ENCODE measurements at regions not wholly inside any gene's neighbourhood (a gene's known extent, or its start where the extent isn't known, plus 50 kb on each side); places are given as distances from the start of the nearest gene placed in this dataset.

DNA sequence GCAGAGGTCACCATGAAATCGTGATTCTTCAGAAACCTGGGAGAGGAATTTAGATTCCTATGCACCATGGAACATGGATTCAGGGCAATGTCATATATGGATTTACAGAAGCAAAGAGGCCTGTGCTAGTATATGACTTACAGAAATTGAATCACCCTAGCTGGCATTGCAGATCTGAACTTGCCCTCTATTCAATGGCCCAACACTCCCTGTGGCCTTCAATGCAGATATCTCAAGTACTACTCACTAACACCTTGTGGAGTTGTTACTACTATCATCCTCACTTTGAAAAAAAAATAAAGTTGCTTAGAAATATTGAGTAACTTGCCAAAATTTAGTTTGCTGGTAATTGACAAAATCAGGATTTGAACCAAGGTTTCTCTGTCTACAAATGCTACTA, 305.4 kb upstream of the SLITRK1 start:
- TF ChIP-seq, protein P1, sequence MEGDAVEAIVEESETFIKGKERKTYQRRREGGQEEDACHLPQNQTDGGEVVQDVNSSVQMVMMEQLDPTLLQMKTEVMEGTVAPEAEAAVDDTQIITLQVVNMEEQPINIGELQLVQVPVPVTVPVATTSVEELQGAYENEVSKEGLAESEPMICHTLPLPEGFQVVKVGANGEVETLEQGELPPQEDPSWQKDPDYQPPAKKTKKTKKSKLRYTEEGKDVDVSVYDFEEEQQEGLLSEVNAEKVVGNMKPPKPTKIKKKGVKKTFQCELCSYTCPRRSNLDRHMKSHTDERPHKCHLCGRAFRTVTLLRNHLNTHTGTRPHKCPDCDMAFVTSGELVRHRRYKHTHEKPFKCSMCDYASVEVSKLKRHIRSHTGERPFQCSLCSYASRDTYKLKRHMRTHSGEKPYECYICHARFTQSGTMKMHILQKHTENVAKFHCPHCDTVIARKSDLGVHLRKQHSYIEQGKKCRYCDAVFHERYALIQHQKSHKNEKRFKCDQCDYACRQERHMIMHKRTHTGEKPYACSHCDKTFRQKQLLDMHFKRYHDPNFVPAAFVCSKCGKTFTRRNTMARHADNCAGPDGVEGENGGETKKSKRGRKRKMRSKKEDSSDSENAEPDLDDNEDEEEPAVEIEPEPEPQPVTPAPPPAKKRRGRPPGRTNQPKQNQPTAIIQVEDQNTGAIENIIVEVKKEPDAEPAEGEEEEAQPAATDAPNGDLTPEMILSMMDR (IDR thresholded peaks at IDR 0.05; ENCODE audit: insufficient read depth, low read length), result no peak
- no peak for DNase-seq (ENCODE audit: low read depth)

GRCh38 chr13:84139561-84140158, 257.4 kb upstream of the SLITRK1 start:
- no peak overlapping the region for H3K4me3 ChIP-seq (ENCODE audit: low read depth, low read length)
- TF ChIP-seq, protein P1 (IDR thresholded peaks at IDR 0.05; ENCODE audit: insufficient read depth, low read length), result no peak

More for the DNA sequence above, 305.4 kb upstream of the SLITRK1 start:
- H3K4me3 ChIP-seq (ENCODE audit: low read depth, low read length), result no peak overlapping the region

GRCh38 chr13:84137292-84137691, 255.0 kb upstream of the SLITRK1 start:
- H3K4me3 ChIP-seq (ENCODE audit: low read depth, low read length), result no peak overlapping the region
- peak; percentile 10 for DNase-seq (ENCODE audit: low read depth)
- TF ChIP-seq, protein P1 (IDR thresholded peaks at IDR 0.05; ENCODE audit: insufficient read depth, low read length), result no peak

More at GRCh38 chr13:84139561-84140158, 257.4 kb upstream of the SLITRK1 start:
- no peak for DNase-seq (ENCODE audit: low read depth)

DNA sequence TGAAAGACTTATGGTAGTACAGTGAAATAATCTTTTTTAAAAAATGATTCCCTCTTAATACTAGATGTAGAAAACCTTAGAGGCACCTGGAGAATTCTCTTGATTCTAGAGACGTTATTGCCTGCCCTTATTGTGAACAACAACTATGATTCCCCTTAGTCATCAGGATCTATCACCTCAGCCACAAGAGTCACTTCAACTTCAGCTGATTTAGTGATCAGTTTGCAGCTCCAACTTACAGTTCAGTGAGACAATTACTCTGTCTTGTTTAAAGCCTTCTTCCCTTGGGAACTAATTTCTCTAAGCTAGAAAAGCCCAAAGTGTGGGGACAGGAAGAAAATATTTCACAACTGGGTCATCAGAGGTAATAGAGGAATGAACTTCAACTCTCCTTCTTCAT, 254.3 kb upstream of the SLITRK1 start:
- TF ChIP-seq, protein P1 (IDR thresholded peaks at IDR 0.05; ENCODE audit: insufficient read depth, low read length), result no peak
- H3K4me3 ChIP-seq (ENCODE audit: low read depth, low read length), result no peak overlapping the region
- no peak for DNase-seq (ENCODE audit: low read depth)

DNA sequence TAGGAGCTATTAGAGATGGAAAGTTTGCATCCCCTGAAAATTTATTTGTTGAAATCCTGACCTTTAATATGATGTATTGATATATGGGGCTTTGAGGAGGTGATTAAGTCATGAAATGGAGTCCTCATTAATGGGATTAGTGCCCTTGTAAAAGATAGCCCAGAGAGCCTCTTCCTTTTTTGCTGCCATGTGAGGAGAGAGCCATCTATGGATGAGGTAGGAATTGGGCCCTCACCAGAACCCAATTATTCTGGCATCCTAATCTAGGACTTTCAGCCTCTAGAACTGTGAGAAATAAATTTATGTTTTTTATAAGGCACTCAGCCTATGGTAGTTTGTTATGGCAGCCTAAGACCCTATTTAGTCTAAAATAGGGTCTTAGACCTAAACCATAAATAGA, 250.2 kb upstream of the SLITRK1 start:
- H3K4me3 ChIP-seq (ENCODE audit: low read depth, low read length), result no peak overlapping the region
- no peak for DNase-seq (ENCODE audit: low read depth)
- TF ChIP-seq, protein P1 (IDR thresholded peaks at IDR 0.05; ENCODE audit: insufficient read depth, low read length), result no peak

DNA sequence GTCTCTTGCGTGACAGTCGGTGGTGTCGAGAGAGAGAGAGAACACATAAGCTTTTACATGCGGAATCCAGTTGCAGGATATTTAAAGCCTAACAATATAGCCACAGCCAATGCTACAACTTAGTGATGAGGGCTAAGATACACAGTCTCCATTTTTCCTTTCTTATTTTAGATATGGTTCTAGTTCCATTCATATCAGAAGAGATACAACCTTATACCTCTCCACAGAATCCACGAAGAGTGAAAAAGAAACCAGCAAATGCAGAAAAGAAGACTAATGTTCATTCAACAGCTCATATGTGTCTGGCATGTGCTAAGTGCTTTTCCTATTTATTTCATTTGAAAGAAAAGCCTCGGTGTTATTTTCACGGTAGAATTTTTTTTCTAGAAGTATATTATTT, 249.0 kb upstream of the SLITRK1 start:
- TF ChIP-seq, protein P1 (IDR thresholded peaks at IDR 0.05; ENCODE audit: insufficient read depth, low read length), result no peak
- H3K4me3 ChIP-seq (ENCODE audit: low read depth, low read length), result no peak overlapping the region
- no peak for DNase-seq (ENCODE audit: low read depth)

Data from fibroblast of the aortic adventitia (primary cell).